ENCODE measurements at regions not wholly inside any gene's neighbourhood (a gene's known extent, or its start where the extent isn't known, plus 50 kb on each side); places are given as distances from the start of the nearest gene placed in this dataset.

- DNase-seq: no peak
These were observed 363.4 kb upstream of the TMPO start for GRCh38 chr12:98151984-98152383.

- no peak for DNase-seq
These were observed 360.5 kb upstream of the TMPO start for GRCh38 chr12:98154850-98155249.

- no peak for DNase-seq
These were observed 358.7 kb upstream of the TMPO start for GRCh38 chr12:98156697-98157096.

GRCh38 chr12:98162906-98163678, 352.3 kb upstream of the TMPO start:
- DNase-seq: no peak

GRCh38 chr12:98172304-98172703, 343.1 kb upstream of the TMPO start:
- no peak for DNase-seq

- DNase-seq: no peak
These were observed 342.6 kb upstream of the TMPO start for GRCh38 chr12:98172801-98173200.

GRCh38 chr12:98173773-98174427, 341.5 kb upstream of the TMPO start:
- no peak for DNase-seq

- DNase-seq: no peak
These were observed 341.0 kb upstream of the TMPO start for GRCh38 chr12:98174428-98174809.

- DNase-seq: no peak
These were observed 337.3 kb upstream of the TMPO start for GRCh38 chr12:98178126-98178525.

- no peak for DNase-seq
These were observed 336.2 kb upstream of the TMPO start for GRCh38 chr12:98179151-98179550.

- no peak for DNase-seq
These were observed 334.8 kb upstream of the TMPO start for GRCh38 chr12:98180603-98181002.

- DNase-seq: no peak
These were observed 332.6 kb upstream of the TMPO start for GRCh38 chr12:98182821-98183220.

- DNase-seq: no peak
These were observed 329.8 kb upstream of the TMPO start for GRCh38 chr12:98185606-98186005.

GRCh38 chr12:98188650-98189077, 326.7 kb upstream of the TMPO start:
- DNase-seq: no peak

GRCh38 chr12:98194591-98194990, 320.8 kb upstream of the TMPO start:
- DNase-seq: no peak

GRCh38 chr12:98198261-98198982, 317.0 kb upstream of the TMPO start:
- DNase-seq: no peak

- DNase-seq: no peak
These were observed 306.6 kb upstream of the TMPO start for GRCh38 chr12:98208816-98209215.

- no peak for DNase-seq
These were observed 303.3 kb upstream of the TMPO start for GRCh38 chr12:98211909-98212695.

- no peak for DNase-seq
These were observed 301.8 kb upstream of the TMPO start for GRCh38 chr12:98213556-98213955.

- DNase-seq: no peak
These were observed 298.1 kb upstream of the TMPO start for GRCh38 chr12:98217257-98217656.

- DNase-seq: no peak
These were observed 294.8 kb upstream of the TMPO start for GRCh38 chr12:98220636-98221035.

- no peak for DNase-seq
These were observed 294.1 kb upstream of the TMPO start for GRCh38 chr12:98221243-98221808.

- no peak for DNase-seq
These were observed 293.3 kb upstream of the TMPO start for GRCh38 chr12:98222135-98222534.
